Ishikawa (cell line): ENCODE measurements at regions not wholly inside any gene's neighbourhood (a gene's known extent, or its start where the extent isn't known, plus 50 kb on each side); places are given as distances from the start of the nearest gene placed in this dataset.

Experiments
- CEBPB ChIP-seq: IDR thresholded peaks from 2 replicates; pipeline ENCODE4 v1.6.1; 2012
- CREB1 ChIP-seq: IDR thresholded peaks from 2 replicates; pipeline ENCODE4 v1.6.1; 2012; ENCODE audit warnings: low read depth
- EGR1 ChIP-seq: IDR thresholded peaks from 2 replicates; pipeline ENCODE4 v1.6.1; 2012
- EP300 ChIP-seq: IDR thresholded peaks from 2 replicates; pipeline ENCODE4 v1.6.1; 2012; ENCODE audit warnings: borderline replicate concordance
- FOXM1 ChIP-seq: IDR thresholded peaks from 2 replicates; pipeline ENCODE4 v1.6.1; 2012; ENCODE audit warnings: low read depth, borderline replicate concordance
- NFIC ChIP-seq: IDR thresholded peaks from 2 replicates; pipeline ENCODE4 v1.6.1; 2012
- RAD21 ChIP-seq: IDR thresholded peaks from 2 replicates; pipeline ENCODE4 v1.6.1; 2012; ENCODE audit warnings: low read depth
- REST ChIP-seq: IDR thresholded peaks from 2 replicates; pipeline ENCODE4 v1.6.1; 2012; ENCODE audit warnings: low read depth, mild to moderate bottlenecking
- TAF1 ChIP-seq: IDR thresholded peaks from 2 replicates; pipeline ENCODE4 v1.6.1; 2012; ENCODE audit warnings: low read depth, mild to moderate bottlenecking
- TCF12 ChIP-seq: IDR thresholded peaks from 2 replicates; pipeline ENCODE4 v1.6.1; 2012; ENCODE audit warnings: low read depth
- TEAD4 ChIP-seq: IDR thresholded peaks from 2 replicates; pipeline ENCODE4 v1.6.1; 2012
- YY1 ChIP-seq: IDR thresholded peaks from 2 replicates; pipeline ENCODE4 v1.6.1; 2012; ENCODE audit warnings: low read depth
- ZBTB7A ChIP-seq: IDR thresholded peaks from 2 replicates; pipeline ENCODE4 v1.6.1; 2012; ENCODE audit warnings: low read depth
- TF ChIP-seq, protein P1 (sequence below): IDR thresholded peaks from 2 replicates; pipeline ENCODE4 v1.6.1; 2012
- TF ChIP-seq, protein P2 (sequence below): IDR thresholded peaks from 2 replicates; pipeline ENCODE4 v1.6.1; 2012

GRCh38 chr3:153315781-153316180 lies 153.8 kb downstream of the RAP2B start:
- no peak for TF ChIP-seq CEBPB
- TF ChIP-seq ZBTB7A, result no peak

GRCh38 chr3:153319705-153320554 lies 157.9 kb downstream of the RAP2B start:
- no peak for TF ChIP-seq TAF1
- no peak for TF ChIP-seq ZBTB7A
- no peak for TF ChIP-seq REST
- TF ChIP-seq CEBPB, result no peak
- no peak for TF ChIP-seq RAD21
- TF ChIP-seq NFIC, result no peak
- TF ChIP-seq, protein P1, sequence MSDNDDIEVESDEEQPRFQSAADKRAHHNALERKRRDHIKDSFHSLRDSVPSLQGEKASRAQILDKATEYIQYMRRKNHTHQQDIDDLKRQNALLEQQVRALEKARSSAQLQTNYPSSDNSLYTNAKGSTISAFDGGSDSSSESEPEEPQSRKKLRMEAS, result no peak
- TF ChIP-seq, protein P2, sequence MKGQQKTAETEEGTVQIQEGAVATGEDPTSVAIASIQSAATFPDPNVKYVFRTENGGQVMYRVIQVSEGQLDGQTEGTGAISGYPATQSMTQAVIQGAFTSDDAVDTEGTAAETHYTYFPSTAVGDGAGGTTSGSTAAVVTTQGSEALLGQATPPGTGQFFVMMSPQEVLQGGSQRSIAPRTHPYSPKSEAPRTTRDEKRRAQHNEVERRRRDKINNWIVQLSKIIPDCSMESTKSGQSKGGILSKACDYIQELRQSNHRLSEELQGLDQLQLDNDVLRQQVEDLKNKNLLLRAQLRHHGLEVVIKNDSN, result no peak
- TF ChIP-seq EGR1, result no peak
- no peak for TF ChIP-seq YY1
- TF ChIP-seq CREB1, result no peak
- no peak for TF ChIP-seq EP300
- TF ChIP-seq FOXM1, result no peak
- no peak for TF ChIP-seq TCF12
- no peak for TF ChIP-seq TEAD4

DNA sequence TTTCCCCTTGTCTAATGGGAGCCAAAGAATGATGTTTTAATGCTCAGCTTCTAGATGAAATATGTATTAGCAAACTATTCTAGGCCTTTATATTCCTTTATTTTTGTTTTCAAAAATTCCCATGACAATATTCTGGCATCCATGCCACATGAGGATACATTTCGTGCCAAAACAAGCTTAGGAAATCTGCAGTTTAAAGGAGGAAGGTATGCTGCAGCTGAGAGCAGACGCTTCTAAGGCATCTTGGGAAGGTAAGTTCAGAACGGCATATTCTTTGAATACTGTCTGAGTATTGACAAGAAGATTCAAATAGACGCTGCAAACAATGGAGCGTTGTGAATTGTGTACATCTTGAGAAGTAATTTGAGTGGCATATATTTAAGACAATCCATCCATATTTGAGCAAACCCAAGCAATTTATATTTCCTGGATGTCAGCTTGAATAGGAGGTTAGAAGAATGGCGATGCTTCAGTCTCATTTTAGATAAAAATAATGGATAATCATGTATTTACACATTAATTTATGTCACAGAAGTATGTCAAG lies 158.6 kb downstream of the RAP2B start:
- TF ChIP-seq FOXM1 (no peak), ZBTB7A (no peak), TEAD4 (no peak)

GRCh38 chr3:153328690-153329089 lies 166.7 kb downstream of the RAP2B start:
- no peak for TF ChIP-seq EP300
- TF ChIP-seq NFIC, result no peak
- TF ChIP-seq REST, result no peak
- TF ChIP-seq FOXM1, result no peak
- no peak for TF ChIP-seq TAF1
- TF ChIP-seq RAD21, result no peak
- no peak for TF ChIP-seq YY1
- TF ChIP-seq CREB1, result no peak
- TF ChIP-seq EGR1, result no peak
- TF ChIP-seq ZBTB7A, result no peak
- no peak for TF ChIP-seq TEAD4

DNA sequence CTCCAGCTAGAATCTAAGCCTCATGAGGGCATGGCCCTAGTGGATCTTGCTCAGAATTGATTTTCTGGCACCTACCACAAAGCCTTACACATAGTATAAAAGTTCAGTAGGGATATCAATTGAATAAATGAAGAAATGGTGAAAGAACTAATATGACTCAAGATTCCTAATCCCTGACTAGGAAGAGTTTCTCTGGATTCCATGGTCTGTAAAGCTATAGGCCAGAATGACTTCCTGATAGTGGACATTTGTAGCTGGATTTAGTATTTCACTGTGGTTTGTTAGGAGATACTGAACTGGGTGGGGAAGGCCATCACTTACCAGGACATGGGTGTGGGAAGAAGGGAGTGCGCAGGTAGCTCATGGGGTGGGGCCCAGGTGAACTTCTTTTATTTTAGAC lies 168.9 kb downstream of the RAP2B start:
- TF ChIP-seq CREB1 (no peak), EP300 (no peak)

- TF ChIP-seq FOXM1 (no peak), CREB1 (no peak), TAF1 (no peak), REST (no peak), NFIC (no peak)
- TF ChIP-seq, protein P2, result no peak
Measured at GRCh38 chr3:153331676-153332075, 169.7 kb downstream of the RAP2B start.
